NT2/D1 (cell line): ENCODE measurements at regions not wholly inside any gene's neighbourhood (a gene's known extent, or its start where the extent isn't known, plus 50 kb on each side); places are given as distances from the start of the nearest gene placed in this dataset.

Source experiments
- DNase-seq: peaks from one replicate; pipeline ENCODE4 v3.0.0-alpha.2; 2011; ENCODE audit warnings: low read depth, low spot score
- H3K27me3 ChIP-seq: 2 replicates; pipeline ENCODE4 v1.6.0; 2011; ENCODE audit warnings: mild to moderate bottlenecking; ENCODE audit not compliant: insufficient read length, insufficient read depth
- H3K36me3 ChIP-seq: 2 replicates; pipeline ENCODE4 v1.6.1; 2011; ENCODE audit warnings: mild to moderate bottlenecking, low read length, mixed read lengths; ENCODE audit not compliant: insufficient read depth, insufficient read length
- H3K4me1 ChIP-seq: 2 replicates; pipeline ENCODE4 v1.5.1; 2011; ENCODE audit not compliant: insufficient read depth, insufficient read length
- H3K4me3 ChIP-seq: 2 replicates; pipeline ENCODE4 v1.5.1; 2011; ENCODE audit warnings: low read depth; ENCODE audit not compliant: insufficient read length
- H3K9ac ChIP-seq: 2 replicates; pipeline ENCODE4 v1.6.0; 2011; ENCODE audit warnings: low read depth; ENCODE audit not compliant: insufficient read length
- H3K9me3 ChIP-seq: 2 replicates; pipeline ENCODE4 v1.5.1; 2011; ENCODE audit warnings: mild to moderate bottlenecking, low read length; ENCODE audit not compliant: insufficient read depth
- SUZ12 ChIP-seq: IDR thresholded peaks from 2 replicates; pipeline ENCODE4 v1.6.1; 2011; ENCODE audit not compliant: insufficient read length, insufficient read depth; ENCODE audit errors: extremely low read depth
- YY1 ChIP-seq: IDR thresholded peaks from 2 replicates; pipeline ENCODE4 v1.6.1; 2011; ENCODE audit not compliant: insufficient read length, insufficient read depth
- ZNF274 ChIP-seq: IDR thresholded peaks from 2 replicates; pipeline ENCODE4 v1.6.1; 2011; ENCODE audit warnings: mild to moderate bottlenecking, low read depth, low read length

GRCh38 chr10:81116990-81117389 lies 579.3 kb downstream of the SH2D4B start:
- Histone ChIP-seq H3K27me3 (no peaks in the 10 kb centered on the region), H3K9ac (no peak overlapping the region), H3K4me3 (no peak overlapping the region), H3K4me1 (no peaks in the 10 kb centered on the region), H3K9me3 (no peaks in the 10 kb centered on the region), H3K36me3 (no peaks in the 10 kb centered on the region)
- no peak for DNase-seq
- no peak for TF ChIP-seq YY1
- TF ChIP-seq SUZ12: no peak
- TF ChIP-seq ZNF274: no peak

GRCh38 chr10:81127931-81128330 lies 590.2 kb downstream of the SH2D4B start:
- DNase-seq: no peak
- Histone ChIP-seq H3K4me1 (no peaks in the 10 kb centered on the region), H3K9me3 (no peaks in the 10 kb centered on the region), H3K9ac (no peak overlapping the region), H3K36me3 (no peaks in the 10 kb centered on the region), H3K27me3 (no peaks in the 10 kb centered on the region), H3K4me3 (no peak overlapping the region)
- TF ChIP-seq ZNF274 (no peak), YY1 (no peak)

GRCh38 chr10:81130014-81130413 lies 592.3 kb downstream of the SH2D4B start:
- TF ChIP-seq YY1: no peak
- no peak for TF ChIP-seq SUZ12
- TF ChIP-seq ZNF274: no peak
- no peaks in the 10 kb centered on the region for H3K4me1 ChIP-seq
- no peaks in the 10 kb centered on the region for H3K27me3 ChIP-seq
- no peak overlapping the region for H3K9ac ChIP-seq
- no peak for DNase-seq
- no peaks in the 10 kb centered on the region for H3K36me3 ChIP-seq
- no peak overlapping the region for H3K4me3 ChIP-seq
- no peaks in the 10 kb centered on the region for H3K9me3 ChIP-seq

GRCh38 chr10:81135851-81136250 lies 598.1 kb downstream of the SH2D4B start:
- H3K27me3 ChIP-seq: no peaks in the 10 kb centered on the region
- no peak overlapping the region for H3K4me3 ChIP-seq
- H3K4me1 ChIP-seq: no peaks in the 10 kb centered on the region
- DNase-seq: no peak
- H3K9me3 ChIP-seq: no peaks in the 10 kb centered on the region
- no peaks in the 10 kb centered on the region for H3K36me3 ChIP-seq
- no peak for TF ChIP-seq ZNF274
- TF ChIP-seq SUZ12: no peak
- TF ChIP-seq YY1: no peak
- H3K9ac ChIP-seq: no peak overlapping the region

- Histone ChIP-seq H3K27me3 (no peaks in the 10 kb centered on the region), H3K4me3 (no peak overlapping the region), H3K36me3 (no peaks in the 10 kb centered on the region), H3K9me3 (no peaks in the 10 kb centered on the region), H3K9ac (no peak overlapping the region), H3K4me1 (no peaks in the 10 kb centered on the region)
- DNase-seq: no peak
- TF ChIP-seq ZNF274 (no peak), YY1 (no peak), SUZ12 (no peak)
These were observed 598.6 kb downstream of the SH2D4B start for GRCh38 chr10:81136261-81136660.

GRCh38 chr10:81145975-81146374 lies 608.3 kb downstream of the SH2D4B start:
- no peak for DNase-seq
- Histone ChIP-seq H3K4me3 (no peak overlapping the region), H3K27me3 (no peaks in the 10 kb centered on the region), H3K36me3 (no peaks in the 10 kb centered on the region), H3K9ac (no peak overlapping the region), H3K9me3 (no peaks in the 10 kb centered on the region), H3K4me1 (no peaks in the 10 kb centered on the region)
- TF ChIP-seq YY1 (no peak), ZNF274 (no peak), SUZ12 (no peak)

GRCh38 chr10:81146436-81146835 lies 608.7 kb downstream of the SH2D4B start:
- no peak for DNase-seq
- no peak for TF ChIP-seq ZNF274
- TF ChIP-seq YY1: no peak
- TF ChIP-seq SUZ12: no peak
- Histone ChIP-seq H3K9me3 (no peaks in the 10 kb centered on the region), H3K27me3 (no peaks in the 10 kb centered on the region), H3K4me1 (no peaks in the 10 kb centered on the region), H3K36me3 (no peaks in the 10 kb centered on the region), H3K9ac (no peak overlapping the region), H3K4me3 (no peak overlapping the region)

GRCh38 chr10:81152656-81153055 lies 615.0 kb downstream of the SH2D4B start:
- Histone ChIP-seq H3K9ac (no peak overlapping the region), H3K27me3 (no peaks in the 10 kb centered on the region), H3K36me3 (no peaks in the 10 kb centered on the region), H3K4me1 (no peaks in the 10 kb centered on the region), H3K9me3 (no peaks in the 10 kb centered on the region), H3K4me3 (no peak overlapping the region)
- no peak for DNase-seq
- TF ChIP-seq ZNF274 (no peak), YY1 (no peak), SUZ12 (no peak)

GRCh38 chr10:81157681-81158080 lies 620.0 kb downstream of the SH2D4B start:
- Histone ChIP-seq H3K4me3 (no peak overlapping the region), H3K27me3 (no peaks in the 10 kb centered on the region), H3K4me1 (no peaks in the 10 kb centered on the region), H3K36me3 (no peaks in the 10 kb centered on the region), H3K9ac (no peak overlapping the region), H3K9me3 (no peaks in the 10 kb centered on the region)
- no peak for DNase-seq
- TF ChIP-seq YY1 (no peak), ZNF274 (no peak), SUZ12 (no peak)
